Small intestine (tissue), 7 donors: ENCODE measurements at regions not wholly inside any gene's neighbourhood (a gene's known extent, or its start where the extent isn't known, plus 50 kb on each side); places are given as distances from the start of the nearest gene placed in this dataset.

Experiments used
- DNase-seq, 2 donors: peaks; one replicate each; pipeline versions ENCODE4 v3.0.0 to v3.0.0-alpha.2; 2013
- FAIRE-seq: peaks from 2 replicates; lab custom pipeline; 2012; peaks lifted over from hg19 to GRCh38; lab: Jason Lieb, UNC
- H3K27ac ChIP-seq, 3 donors: one replicate each; pipeline ENCODE4 v1.5.1; 2013; ENCODE audit warnings: low read length in 2 of 3, mild to moderate bottlenecking in 2 of 3, control low read depth in 1 of 3, inconsistent platforms in 1 of 3, low read depth in 1 of 3, moderate library complexity in 1 of 3
- H3K27me3 ChIP-seq, 3 donors: one replicate each; pipeline ENCODE4 v1.6.1; 2013; ENCODE audit warnings: low read length in 3 of 3, inconsistent platforms in 1 of 3; ENCODE audit not compliant: control insufficient read depth in 3 of 3, insufficient read depth in 3 of 3
- H3K36me3 ChIP-seq, 3 donors: one replicate each; pipeline ENCODE4 v1.6.1; 2013; ENCODE audit warnings: low read length in 3 of 3, inconsistent platforms in 1 of 3, low read depth in 1 of 3, mild to moderate bottlenecking in 1 of 3, moderate library complexity in 1 of 3; ENCODE audit not compliant: control insufficient read depth in 3 of 3, insufficient read depth in 2 of 3
- H3K4me1 ChIP-seq, 3 donors: one replicate each; pipeline ENCODE4 v1.6.1; 2013; ENCODE audit warnings: low read length in 2 of 3, inconsistent platforms in 1 of 3, low read depth in 1 of 3, mild to moderate bottlenecking in 1 of 3, moderate library complexity in 1 of 3; ENCODE audit not compliant: control insufficient read depth in 3 of 3, insufficient read depth in 2 of 3
- H3K4me3 ChIP-seq, 3 donors: one replicate each; pipeline ENCODE4 v1.5.1; 2013; ENCODE audit warnings: low read length in 3 of 3, control low read depth in 1 of 3, inconsistent platforms in 1 of 3, low read depth in 1 of 3, mild to moderate bottlenecking in 1 of 3, moderate library complexity in 1 of 3
- H3K9me3 ChIP-seq, 2 donors: one replicate each; pipeline ENCODE4 v1.6.1; 2013; ENCODE audit warnings: low read depth in 1 of 2, low read length in 1 of 2; ENCODE audit not compliant: control insufficient read depth in 2 of 2, insufficient read depth in 1 of 2
- WGBS, 3 donors: extraction: QIAGEN DNeasy Blood & Tissue Kit; methylation state at CpG; one replicate each; pipeline ENCODE4 v1.1.7; 2013; 5-methylcytosine and 5-hydroxymethylcytosine counted together
- donor health status: healthy with polysubstance abuse.
- donor health status: control.
- donor health status: control.
- donor health status: Bipolar disorder and iron deficiency.
- donor health status: healthy.

DNA sequence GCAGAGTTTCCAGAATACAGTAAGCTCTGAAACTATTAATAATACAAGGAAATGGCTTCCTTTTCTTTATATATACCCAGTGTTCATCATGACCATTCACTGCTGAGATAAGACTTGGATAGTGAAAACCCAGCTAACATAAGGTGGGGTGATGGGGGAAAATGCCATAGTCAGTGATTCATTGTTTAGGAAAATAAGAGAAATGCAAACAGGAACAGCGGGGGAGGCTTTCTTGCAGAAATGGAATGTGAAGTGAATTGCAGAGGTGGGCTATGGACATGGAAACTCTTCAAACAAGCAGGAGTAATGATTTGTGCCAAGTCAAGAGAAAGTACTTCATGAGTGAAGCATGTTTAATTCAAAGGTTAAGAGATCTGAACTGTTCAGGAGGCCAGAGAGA lies 519.4 kb downstream of the TDRD15 start:
- FAIRE-seq: no peak
- H3K27ac ChIP-seq: no peak overlapping the region
- H3K4me1 ChIP-seq: no peaks in the 10 kb centered on the region
- H3K4me3 ChIP-seq: no peak overlapping the region
- no peaks in the 10 kb centered on the region for H3K9me3 ChIP-seq
- DNase-seq: no peak
- no peaks in the 10 kb centered on the region for H3K36me3 ChIP-seq
- no peaks in the 10 kb centered on the region for H3K27me3 ChIP-seq
- 66 to 80% (median 71%) methylated on average over 1 of the region's 1 CpG for WGBS, 3 donors

DNA sequence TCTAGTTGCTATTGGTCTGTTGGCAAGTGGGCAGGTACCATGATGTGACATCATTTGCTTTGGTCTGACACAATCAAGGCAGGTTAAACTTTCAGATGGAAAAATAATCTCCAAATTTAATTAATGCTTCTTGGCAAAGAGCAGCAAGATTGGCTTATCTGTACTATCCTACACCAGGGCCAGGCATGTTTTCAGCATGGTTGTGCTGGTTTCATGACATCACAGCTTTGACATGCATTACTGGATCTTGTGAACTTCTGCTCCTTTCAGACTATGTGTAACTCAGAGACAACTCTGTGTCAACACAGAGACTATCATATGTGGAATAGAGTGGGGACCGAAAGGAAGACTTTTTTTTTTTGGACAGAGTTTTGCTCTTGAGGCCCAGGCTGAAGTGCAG lies 520.5 kb downstream of the TDRD15 start:
- Histone ChIP-seq H3K27me3 (no peaks in the 10 kb centered on the region), H3K4me1 (no peaks in the 10 kb centered on the region), H3K9me3 (no peaks in the 10 kb centered on the region), H3K4me3 (no peak overlapping the region), H3K36me3 (no peaks in the 10 kb centered on the region), H3K27ac (no peak overlapping the region)
- FAIRE-seq (no peak), DNase-seq (no peak)
- WGBS, 3 donors: 85 to 88% (median 86%) methylated on average over 1 of the region's 1 CpG

DNA sequence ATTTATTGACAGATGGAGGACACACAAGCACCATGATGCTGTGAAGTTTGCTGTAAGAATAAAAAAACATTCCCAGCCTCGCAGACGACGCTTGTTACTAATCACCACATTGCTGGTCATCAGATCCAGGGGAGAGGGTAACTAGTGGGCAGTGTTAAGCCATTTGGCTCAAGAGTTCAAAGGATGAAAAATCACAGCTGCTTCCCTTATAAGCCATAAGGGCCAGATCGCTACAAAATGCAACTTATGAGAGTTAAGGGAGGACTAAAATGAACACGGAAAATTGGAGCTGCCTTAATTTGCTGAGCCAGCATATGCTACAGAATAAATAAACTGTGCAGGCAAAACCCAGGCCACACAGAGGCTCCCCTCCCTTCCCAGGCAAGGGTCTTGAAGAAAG lies 522.6 kb downstream of the TDRD15 start:
- Histone ChIP-seq H3K4me3 (no peak overlapping the region), H3K36me3 (no peaks in the 10 kb centered on the region), H3K27me3 (no peaks in the 10 kb centered on the region), H3K4me1 (no peaks in the 10 kb centered on the region), H3K9me3 (no peaks in the 10 kb centered on the region), H3K27ac (no peak overlapping the region)
- FAIRE-seq (no peak), DNase-seq (no peak)
- 49 to 68% (median 68%) methylated on average over 5 of the region's 5 CpGs for WGBS, 3 donors

DNA sequence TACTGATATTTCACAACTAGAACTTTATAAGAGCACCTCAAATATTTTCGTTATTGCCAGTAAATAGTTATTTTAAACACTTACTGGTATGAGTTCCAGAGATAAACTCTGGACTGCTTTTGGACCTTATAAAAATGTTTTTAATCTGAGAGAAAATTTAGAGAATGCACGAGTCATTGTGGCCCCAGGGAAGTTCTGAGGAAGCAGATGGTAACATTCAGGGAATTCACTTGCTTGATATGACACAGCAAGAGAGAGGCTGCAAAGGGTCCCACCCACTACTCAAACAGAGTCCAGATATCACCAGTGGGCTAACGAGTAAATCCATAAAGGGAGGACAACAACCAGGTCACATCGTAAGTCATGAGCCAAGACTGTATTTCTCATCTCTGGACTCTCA lies 526.8 kb downstream of the TDRD15 start:
- H3K27me3 ChIP-seq: no peaks in the 10 kb centered on the region
- 44 to 54% (median 53%) methylated on average over 4 of the region's 4 CpGs for WGBS, 3 donors
- H3K36me3 ChIP-seq: no peaks in the 10 kb centered on the region
- DNase-seq: no peak
- no peaks in the 10 kb centered on the region for H3K9me3 ChIP-seq
- FAIRE-seq: no peak
- no peak overlapping the region for H3K4me3 ChIP-seq
- no peak overlapping the region for H3K27ac ChIP-seq
- no peaks in the 10 kb centered on the region for H3K4me1 ChIP-seq

DNA sequence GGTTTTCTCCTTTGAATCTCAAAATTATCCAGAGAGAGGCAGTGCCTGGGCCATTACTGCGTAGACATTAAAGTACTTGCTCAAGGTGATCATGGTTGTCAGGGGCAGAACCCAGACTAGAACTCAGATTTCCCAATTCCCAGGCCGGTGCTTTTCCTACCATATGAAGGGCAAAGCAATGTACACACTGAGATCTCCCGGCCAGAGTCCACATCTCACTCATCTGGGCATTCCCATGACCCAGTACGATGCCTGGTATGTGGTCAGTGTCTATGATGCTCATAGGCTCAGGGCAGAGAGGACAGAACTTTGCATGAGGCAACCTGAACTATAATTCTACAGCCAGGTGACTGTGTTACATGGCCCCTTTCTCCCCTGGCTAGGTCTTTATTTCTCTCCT lies 531.4 kb downstream of the TDRD15 start:
- WGBS, 3 donors: 72 to 88% (median 74%) methylated on average over 4 of the region's 4 CpGs
- no peak overlapping the region for H3K4me3 ChIP-seq
- no peaks in the 10 kb centered on the region for H3K27me3 ChIP-seq
- H3K27ac ChIP-seq: no peak overlapping the region
- DNase-seq (no peak), FAIRE-seq (no peak)
- H3K9me3 ChIP-seq: no peaks in the 10 kb centered on the region
- H3K4me1 ChIP-seq: no peaks in the 10 kb centered on the region
- no peaks in the 10 kb centered on the region for H3K36me3 ChIP-seq

DNA sequence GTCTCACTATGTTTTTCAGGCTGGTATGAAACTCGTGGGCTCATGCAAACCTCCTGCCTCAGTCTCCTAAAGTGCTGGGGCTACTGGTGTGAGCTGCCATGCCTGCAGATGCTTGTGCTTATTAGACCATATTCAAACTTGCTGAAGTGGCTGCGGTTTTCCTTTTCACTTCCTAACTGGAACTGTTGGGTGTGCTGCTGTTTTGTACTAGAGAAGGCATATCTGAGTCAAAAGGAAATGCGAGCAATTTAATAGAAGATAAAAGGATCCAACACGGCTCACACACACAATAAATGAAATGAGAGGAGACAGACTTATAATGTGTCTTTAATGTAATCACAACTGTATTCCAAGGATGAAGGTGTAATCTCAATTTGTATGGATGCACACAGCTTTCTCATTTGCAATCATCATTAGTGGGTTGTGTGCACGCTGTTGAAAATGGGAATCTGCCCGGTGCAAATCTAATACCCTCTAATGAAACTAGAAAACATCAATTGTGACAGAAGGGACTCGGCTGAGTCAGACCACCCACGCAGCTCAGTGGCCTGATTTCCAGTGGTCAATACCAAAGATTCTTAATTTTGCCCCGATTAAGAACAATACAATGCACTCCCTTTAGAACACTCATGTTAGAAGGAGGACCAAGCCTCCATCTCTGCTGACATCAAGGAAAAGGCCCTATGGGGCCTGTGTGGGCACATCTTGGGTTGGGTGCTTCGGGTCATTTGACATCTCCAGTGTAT lies 532.7 kb downstream of the TDRD15 start:
- DNase-seq (no peak), FAIRE-seq (no peak)
- Histone ChIP-seq H3K9me3 (no peaks in the 10 kb centered on the region), H3K4me3 (no peak overlapping the region), H3K36me3 (no peaks in the 10 kb centered on the region), H3K4me1 (no peaks in the 10 kb centered on the region), H3K27me3 (no peaks in the 10 kb centered on the region), H3K27ac (no peak overlapping the region)
- WGBS, 3 donors: 64 to 74% (median 72%) methylated on average over 10 of the region's 10 CpGs

DNA sequence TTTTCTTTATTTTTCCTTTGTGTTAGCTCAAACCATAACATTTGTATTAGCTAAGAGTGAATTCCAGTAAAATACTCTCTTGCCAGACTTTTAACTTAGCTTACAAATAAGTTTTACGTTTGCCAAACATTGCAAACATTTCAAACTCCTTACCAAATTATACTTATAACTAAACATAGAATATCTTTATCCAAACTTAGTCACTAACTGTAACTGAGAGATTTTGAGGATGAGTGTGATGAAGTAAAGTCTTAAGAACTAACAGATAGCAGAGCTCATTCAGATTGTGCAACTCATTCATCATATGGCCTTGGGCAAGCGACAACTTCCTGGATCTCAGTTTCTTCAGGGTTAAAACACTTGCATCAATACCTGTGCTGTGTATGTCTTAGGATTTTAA lies 533.7 kb downstream of the TDRD15 start:
- Histone ChIP-seq H3K27me3 (no peaks in the 10 kb centered on the region), H3K4me1 (no peaks in the 10 kb centered on the region), H3K36me3 (no peaks in the 10 kb centered on the region), H3K9me3 (no peaks in the 10 kb centered on the region), H3K4me3 (no peak overlapping the region), H3K27ac (no peak overlapping the region)
- no peak for DNase-seq
- WGBS, 3 donors: 71 to 81% (median 80%) methylated on average over 2 of the region's 2 CpGs
- no peak for FAIRE-seq

DNA sequence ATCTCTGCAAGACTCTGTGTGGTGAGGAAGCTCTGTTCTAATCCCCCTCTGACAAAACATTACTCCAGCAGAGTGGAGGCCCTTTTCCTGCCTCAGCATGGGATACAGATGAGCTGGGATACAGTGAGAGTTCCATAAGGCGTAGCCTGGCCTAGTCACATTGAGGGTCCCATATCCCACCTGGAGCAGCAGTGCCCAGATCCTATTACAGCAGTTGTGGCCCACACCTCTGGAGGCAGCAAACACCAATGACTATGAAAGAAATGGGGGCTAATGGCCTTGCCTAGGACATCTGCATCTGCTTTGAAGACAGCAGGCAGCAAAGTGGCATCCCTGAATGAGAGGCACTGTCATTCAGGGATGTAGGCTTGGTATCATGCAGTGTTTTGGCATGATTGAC lies 534.5 kb downstream of the TDRD15 start:
- Histone ChIP-seq H3K27ac (no peak overlapping the region), H3K4me1 (no peaks in the 10 kb centered on the region), H3K4me3 (no peak overlapping the region), H3K9me3 (no peaks in the 10 kb centered on the region), H3K36me3 (no peaks in the 10 kb centered on the region), H3K27me3 (no peaks in the 10 kb centered on the region)
- DNase-seq: no peak
- 38 to 86% (median 64%) methylated on average over 1 of the region's 1 CpG for WGBS, 3 donors
- FAIRE-seq: no peak

DNA sequence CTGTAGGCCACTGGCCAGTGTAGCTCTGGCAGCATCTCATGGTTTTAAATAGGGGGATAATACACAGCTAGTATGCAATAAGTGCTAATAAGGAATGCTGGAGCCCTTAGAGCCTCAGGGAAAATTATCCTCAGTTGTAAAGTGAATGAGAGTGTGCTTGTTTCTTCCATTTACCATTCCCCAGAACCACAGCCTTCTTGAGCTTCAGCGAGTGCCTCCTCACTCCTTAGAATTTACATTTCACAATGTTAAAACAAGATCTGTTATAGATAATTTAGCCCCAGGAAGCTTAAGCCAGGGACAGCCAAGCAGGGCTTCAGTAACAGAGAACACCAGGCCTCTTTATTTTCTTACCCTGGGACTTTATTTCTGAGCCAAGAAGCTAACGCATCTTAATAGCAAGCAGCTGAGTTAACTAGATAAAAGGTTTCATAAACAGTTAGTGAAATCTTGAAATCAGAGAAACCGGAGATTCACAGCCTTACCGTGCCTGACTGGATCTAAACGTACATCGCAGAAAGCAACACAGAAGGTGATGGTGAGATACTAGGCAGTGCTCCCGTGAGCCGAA lies 535.2 kb downstream of the TDRD15 start:
- FAIRE-seq (no peak), DNase-seq (no peak)
- H3K27me3 ChIP-seq: peaks cover 0 to under 1% (median 0%) of the 10 kb centered on the region in 3 donors
- H3K4me3 ChIP-seq: no peak overlapping the region
- WGBS, 3 donors: 78 to 85% (median 80%) methylated on average over 8 of the region's 8 CpGs
- no peaks in the 10 kb centered on the region for H3K9me3 ChIP-seq
- H3K36me3 ChIP-seq: no peaks in the 10 kb centered on the region
- no peaks in the 10 kb centered on the region for H3K4me1 ChIP-seq
- H3K27ac ChIP-seq: no peak overlapping the region
